ENCODE measurements at regions not wholly inside any gene's neighbourhood (a gene's known extent, or its start where the extent isn't known, plus 50 kb on each side); places are given as distances from the start of the nearest gene placed in this dataset.

GRCh38 chr9:108136656-108137055, 647.1 kb upstream of the KLF4 start:
- TF ChIP-seq POLR2A (IDR thresholded peaks at IDR 0.05) (no peak), CTCF (IDR thresholded peaks at IDR 0.05) (no peak), POLR2AphosphoS5 (IDR thresholded peaks at IDR 0.05; ENCODE audit: insufficient read depth in 1 of 2, low read depth in 1 of 2) (no peak)

Data from vagina (tissue), 2 donors.